Hippocampal formation (tissue), 2 donors: ENCODE measurements at regions not wholly inside any gene's neighbourhood (a gene's known extent, or its start where the extent isn't known, plus 50 kb on each side); places are given as distances from the start of the nearest gene placed in this dataset.

Experiments used
- DNase-seq, 2 donors: peaks; one replicate each; lab custom pipeline; 2025; lab: John Stamatoyannopoulos, UW

DNA sequence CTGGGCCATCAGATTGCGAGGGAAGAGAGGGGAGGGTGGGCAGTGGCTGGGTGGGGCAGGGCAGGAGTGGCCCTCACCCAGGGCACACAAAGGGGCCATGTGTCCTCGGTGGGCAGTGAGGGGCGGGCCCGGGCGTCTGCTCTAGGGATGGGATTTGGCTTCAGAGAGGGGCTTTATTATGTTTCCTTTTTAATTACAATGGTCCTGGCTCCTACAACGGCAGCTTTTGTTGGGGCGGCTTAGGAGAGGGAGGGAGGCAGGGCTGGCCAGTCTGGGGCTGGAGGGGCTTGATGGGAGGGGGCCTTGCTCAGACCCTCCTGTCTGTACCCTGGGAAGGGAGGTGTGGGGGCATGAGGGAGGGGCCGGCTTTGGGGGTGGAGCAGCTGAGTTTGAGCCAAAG lies 102.8 kb upstream of the WNT4 start:
- no peak for DNase-seq

DNA sequence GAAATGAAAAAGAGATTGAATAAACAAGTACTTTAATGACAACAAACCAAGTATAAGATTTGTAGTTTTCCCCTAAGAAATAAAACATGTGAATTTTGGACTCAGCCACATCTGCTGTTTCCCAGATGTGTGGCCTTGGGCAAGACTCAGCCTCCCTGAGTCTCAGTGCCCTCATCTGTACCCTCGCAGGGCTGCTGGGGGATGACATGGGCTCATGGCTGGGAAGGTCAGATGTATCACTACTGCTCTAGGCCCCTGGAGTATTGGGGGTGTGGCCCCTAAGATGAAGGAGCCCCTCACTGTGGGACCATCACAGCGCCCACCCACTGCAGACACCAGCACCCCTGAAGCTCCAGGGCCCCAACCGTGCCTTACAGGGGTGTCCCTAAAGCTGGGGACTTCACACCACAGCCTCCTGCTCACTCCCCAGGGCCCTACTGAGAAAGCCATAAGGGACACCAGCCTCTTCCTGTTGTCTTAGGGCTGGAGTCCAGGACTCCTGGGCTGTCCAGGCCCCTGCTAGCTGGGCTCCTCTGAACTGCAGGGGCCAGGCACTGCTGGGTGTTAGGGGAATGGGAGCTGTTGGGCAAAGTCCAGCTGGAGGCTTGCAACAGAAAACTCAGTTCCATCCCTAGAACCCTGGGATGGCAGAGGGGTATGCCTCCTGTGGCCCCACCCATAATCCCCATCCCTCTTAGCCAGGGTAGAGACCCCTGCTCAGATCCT lies 104.0 kb upstream of the WNT4 start:
- DNase-seq, result no peak

DNA sequence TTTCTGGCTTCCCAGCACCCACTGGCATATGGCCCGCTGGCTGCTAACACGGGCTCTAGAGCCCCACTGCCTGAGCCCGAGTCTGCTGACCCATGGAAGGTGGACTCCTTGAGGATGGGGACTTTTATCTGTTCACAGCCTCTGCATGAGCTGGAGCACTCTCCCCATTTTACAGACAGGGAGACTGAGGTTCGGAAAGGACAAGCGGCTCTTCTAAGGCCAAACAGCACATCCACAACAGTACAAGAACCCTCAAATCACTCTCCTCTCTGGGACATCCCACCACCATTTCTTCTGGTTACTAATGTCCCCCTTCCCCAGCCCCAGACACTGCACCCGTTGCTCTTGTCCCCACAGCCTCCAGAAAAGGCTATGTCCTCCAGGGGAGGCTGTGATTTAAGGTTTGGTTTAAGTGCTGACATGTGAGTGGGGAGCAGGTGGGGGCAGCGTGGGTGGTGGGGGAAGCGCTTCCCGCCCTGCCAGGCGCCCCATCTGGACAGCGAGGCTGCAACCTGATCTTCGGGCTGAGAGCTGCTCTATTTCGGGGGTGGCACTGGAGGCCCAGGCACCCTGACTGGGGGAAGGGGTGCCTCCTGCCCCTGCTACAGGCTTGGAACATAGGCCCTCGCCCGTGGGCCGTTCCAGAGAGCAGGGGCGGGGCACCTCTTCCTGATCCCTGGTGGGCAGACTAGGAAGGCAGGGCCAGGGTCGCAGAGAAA lies 104.8 kb upstream of the WNT4 start:
- no peak for DNase-seq

DNA sequence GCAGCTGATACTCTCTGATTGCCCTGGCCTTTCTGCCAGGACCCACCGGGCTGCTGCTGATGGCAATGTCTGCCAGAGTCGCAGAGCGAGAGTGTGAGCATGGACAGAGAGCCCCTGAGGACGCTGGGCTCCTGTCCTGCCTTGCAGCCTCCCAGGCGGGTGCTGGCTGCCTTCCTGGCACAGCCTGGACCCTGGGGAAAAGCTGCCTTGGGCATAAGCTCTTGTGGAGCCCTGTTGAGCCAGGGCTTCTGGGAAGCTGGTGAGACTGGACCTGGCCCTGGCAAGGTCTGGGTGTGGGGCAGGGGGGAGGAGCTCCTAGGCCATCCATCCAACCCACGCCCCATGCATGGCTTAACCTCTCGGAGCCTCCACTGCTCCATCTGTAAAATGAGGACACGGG lies 105.8 kb upstream of the WNT4 start:
- DNase-seq, result no peak

DNA sequence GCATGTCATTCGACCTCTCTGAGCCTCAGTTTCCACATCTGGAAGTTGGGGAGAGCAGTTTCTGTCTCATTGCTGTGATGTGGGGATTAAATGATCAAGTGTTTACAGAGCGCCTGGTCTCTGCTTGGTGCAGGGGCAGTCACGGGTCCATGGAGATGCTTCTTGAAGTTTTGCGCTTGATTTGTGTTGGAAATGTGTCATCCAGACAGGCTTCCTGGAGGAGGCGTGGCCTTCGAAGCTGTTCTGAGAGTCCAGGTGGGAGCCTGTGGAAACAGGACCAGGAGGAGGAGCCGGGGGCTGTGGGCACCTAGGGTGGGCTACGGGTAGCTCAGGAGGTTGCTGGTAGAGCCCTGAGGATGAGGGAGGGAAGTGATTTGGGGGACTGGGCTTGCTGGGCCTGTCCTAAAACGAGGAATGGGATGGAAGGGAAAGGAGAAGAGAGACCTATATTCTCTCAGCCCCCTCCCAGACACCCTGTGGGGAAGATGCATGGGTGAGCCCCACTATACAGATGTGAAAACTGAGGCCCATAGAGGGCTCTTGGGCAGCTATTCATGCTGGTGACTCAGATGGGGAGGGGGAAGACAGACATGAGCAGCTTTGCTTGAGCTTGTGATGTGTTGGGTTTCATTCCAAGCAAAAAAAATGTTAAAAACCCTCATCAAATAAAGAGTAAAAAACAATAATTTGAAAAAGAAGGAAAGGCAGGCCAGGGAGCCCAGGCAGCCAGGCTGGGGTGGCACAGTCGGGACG lies 107.2 kb upstream of the WNT4 start:
- DNase-seq, result no peak

DNA sequence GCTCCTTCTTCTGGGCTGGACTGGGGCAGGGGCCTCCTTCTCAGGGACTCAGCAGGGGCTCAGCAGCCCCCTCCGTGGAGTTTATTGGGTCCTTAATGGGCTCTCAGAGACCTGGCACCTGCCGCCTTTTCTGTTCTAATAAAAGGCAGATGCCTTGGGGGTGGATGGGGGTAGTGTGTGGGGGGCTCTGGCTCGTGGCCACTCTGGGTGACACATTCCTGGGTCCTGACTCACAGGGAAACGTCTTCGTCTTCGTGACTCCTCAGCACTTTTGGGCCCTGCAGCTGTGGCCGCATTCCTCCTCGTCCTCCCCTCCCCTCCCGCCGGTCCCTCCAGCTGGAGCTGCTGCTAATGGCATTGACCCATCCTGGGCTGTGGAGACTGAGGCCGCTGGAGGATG lies 107.8 kb upstream of the WNT4 start:
- DNase-seq, result no peak

DNA sequence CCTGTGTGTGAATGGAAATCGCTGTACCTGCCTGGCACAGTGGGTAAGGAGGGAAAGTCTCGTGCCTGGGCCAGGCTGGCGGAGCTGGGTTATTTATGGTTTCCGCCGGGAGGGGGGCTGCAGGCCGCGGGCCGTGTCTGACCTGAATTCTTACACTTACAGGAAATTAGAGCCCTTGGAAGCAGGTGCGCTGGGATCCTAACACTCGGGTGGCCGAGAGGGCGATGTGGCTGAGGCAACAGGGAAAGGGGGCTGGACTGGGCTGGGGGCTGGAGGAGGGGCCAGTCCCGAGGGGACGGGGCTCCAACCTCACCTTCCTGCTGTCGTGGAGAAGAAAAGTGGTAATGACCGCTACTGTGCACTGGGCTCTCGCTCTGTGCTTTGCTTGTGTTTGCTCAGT lies 109.4 kb upstream of the WNT4 start:
- DNase-seq, result no peak

DNA sequence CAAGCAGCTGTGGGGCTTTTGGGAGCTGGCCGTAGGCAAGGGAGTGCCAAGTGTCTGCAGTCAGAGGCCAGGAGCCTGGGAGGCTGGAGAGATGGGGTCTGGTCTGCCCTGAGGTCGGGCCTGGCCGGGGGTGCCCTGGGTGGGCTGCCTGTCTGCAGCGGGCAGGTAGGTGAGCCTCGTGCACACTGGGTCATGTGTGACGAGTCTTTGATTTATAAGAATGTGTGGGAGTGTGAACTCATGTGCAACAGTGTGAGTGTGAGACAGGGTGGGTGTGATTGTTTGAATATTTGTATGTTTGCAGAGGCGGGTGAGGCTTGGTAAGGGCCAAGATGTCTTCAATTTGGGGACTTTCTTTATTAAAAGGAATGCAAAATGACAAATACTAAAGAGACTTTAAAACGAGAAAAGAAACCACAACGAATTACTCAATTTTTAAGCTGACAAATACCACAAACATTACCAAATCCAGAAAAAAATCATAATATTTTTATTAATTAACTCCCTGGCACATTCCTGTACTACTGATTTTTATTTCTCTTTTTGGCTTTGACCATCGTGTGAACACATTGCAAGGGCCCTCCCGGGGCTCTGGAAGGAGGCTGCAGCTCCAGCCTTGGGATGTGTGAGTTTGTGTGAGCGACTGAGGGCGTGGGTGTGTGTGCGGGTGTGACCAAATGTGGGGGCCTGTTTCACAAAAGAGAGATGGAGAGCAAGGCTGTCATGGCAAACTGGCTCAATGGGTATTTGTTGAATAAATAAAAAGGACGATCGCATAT lies 110.3 kb upstream of the WNT4 start:
- DNase-seq, result no peak

DNA sequence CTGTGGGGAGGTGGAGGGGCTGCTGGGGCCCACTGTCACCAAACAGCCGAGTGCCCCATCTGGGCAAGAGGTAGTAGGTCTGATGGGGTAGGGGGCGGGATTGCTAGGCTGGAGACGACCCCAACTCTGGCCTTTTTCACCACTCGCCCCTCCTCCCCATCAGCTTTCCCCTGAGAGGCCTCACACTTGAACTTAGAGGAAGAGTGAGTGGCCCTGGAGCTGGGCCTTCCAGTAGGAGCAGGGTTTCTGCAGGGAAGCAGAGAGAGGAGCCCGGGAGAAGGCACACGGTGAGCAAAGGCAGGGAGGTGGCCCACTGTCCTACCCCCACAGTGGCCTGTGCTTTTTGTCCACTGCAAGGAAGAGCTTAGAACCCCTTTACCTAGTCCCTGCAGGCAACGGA lies 111.9 kb upstream of the WNT4 start:
- no peak for DNase-seq

DNA sequence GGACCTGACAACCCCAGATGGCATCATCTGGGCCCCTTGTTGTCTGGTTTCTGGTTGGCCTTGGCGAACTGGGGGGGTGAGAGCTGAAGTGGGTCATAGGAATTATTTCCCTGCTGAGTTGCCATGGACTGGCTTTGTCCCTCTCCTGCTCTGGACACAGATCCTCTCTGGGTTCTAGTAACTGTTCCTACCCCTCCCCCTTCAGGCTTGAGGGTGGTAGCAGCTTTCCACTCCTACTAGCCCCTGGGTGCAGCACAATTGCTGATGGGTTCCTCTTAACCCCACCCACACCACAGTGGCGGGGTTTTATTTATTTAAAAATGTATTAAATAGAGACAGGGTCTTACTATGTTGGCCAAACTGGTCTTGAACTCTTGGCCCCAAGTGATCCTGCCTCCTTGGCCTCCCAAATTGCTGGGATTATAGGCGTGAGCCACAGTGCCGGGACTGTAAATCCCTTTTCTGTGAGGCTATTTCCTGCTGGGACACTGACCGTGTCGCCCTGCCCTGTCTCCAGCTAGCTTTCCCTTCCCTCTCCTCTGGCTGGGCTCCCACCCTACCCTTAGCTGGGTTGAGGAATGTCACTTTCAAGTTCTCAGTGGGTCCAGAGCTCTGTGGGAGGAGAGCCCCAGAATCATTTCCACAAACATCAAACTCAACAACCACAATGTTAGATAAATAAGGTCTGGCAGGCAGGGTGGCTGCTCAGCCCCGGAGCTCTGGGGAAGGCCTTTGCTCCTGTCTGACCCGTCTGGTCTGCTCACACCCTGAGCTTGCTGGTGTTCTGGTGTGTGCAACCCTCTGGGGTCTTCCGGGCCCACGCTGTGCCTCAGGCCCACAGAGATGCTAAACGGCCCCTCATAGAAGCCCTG lies 112.7 kb upstream of the WNT4 start:
- DNase-seq, result no peak

DNA sequence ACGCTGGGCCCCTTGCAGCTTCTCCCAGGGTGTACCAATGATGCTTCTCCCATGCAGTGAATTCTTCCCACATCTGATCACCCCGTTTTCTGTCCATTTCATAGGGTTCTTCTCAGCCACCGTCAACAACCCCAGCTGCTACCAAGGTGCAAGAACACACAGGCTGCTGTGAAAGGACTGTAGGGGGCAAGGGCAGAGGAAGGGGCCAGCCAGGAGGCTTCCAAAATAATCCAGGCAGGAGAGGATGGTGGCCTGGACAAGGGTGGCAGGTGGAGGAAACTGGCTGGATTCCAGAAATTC lies 113.3 kb upstream of the WNT4 start:
- DNase-seq, result no peak

DNA sequence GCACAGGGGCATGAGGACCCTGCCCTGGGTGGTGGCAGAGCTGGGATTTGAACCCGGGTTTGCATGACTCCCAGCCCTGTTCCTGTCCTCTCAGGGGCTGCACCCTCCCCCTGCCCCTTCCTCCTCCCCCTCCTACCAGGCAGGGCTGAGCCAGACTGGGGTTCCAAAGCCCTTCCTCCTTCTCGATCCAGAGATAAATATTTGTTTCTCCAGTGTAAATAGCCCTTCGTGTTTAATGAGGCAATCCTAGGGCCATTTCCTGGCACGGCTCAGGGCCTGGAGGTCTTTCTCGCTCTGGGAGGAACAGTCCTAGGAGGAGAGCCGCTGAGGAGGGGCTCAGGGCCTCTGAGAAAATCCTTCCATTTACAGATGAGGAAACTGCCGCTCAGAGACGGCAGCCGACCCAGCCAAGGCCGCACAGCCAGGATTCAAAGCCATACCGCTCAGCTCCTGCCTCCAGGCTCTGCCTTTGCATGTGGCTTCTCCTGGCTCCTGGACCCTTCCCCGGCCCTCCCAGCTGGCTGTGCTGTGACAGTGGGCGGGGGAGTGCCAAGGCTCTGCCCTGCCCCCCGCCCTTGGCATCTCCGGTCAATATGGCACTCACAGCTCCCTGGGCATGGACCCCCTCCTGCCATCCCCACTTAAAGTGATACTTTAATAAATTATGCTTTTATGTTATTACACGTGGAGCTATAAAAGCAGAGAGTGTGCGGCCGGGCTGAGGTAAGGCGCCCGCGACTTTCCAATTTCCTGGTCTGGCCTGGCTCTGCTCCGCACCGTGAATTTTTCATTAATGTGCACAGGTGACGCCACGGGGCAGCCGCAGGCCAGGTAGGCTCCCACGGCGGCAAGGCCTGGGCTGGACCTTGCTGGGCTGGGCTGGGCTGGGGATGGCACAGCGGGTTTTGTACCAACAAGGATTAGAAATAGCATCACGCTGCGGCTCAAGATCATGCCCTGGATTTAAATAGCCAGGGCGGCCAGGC lies 114.7 kb upstream of the WNT4 start:
- no peak for DNase-seq

DNA sequence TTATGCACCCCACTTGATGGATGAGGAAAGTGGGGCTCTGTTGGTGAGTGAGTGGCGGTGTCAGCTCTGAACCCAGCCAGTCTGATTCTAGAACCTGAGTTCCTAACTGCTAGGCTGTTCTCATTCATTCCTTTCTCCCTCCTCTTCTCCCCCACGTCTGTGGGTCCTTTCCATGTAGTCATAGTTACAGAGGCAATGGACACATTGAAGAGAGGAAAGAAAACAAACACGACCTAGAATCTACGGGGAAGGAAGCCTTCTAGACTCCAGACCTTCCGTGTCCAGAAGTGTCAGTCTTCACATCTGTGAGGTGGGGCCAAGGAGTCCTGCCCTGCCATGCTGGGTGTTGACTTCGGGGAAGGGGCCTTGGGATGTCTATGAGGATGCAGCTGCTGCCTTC lies 115.8 kb upstream of the WNT4 start:
- no peak for DNase-seq

DNA sequence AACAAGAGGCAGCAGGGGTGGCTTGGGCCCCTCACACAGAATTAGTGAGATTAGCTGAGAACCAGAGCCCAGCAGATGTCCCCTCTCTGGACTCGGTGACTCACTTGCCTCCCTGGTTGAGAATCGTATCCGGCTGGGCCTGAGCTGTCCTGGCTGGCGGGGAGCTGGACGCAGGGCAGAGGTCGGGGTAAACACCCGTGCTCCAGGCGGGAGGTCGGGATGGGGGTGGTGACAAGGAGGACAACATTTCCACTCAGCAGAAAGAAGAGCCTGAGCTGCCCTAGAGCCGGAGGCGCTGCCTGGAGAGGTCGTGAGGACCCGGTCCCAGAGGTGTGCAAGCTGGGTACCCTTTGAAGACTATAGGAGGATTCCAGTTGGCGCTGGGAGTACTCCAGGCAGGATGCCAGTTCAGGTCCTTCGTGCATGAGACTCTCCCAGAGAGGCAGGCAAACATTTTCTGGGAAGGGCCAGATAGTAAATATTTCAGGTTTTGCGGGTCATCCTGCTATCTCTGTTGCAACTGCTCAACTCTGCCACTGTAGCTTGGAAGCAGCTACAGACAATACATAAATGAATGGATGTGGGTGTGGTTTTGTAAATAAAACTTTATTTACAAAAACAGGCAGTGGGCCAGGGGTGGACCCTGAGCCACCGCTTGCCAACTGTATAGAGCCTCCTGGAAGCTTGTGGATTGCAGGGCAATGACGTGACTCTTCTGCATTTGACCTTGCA lies 116.8 kb upstream of the WNT4 start:
- DNase-seq, result no peak

DNA sequence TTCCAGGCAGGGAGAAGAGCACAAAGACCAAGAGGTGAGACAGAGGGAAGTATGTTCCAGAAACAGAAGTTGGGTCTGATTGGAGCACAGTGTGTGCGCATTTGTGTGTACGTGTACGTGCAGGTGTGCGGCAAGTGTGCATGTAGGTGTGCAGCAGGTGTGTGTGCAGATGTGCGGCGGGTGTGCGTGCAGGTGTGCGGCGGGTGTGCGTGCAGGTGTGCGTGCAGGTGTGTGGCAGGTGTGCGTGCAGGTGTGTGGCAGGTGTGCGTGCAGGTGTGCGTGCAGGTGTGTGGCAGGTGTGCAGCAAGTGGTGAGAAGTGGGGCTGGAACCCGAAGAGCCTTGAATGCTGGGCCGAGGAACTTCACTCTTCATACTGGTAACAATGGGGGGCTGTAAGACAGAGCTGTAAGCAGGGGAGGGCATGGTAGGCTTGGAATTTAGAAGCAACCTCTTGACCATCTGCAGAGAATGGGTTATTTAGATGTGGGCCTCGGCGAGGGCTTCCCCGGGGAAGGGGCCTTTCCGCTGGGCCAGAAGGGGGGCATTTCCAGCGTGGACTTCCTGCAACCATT lies 118.0 kb upstream of the WNT4 start:
- DNase-seq, result no peak

DNA sequence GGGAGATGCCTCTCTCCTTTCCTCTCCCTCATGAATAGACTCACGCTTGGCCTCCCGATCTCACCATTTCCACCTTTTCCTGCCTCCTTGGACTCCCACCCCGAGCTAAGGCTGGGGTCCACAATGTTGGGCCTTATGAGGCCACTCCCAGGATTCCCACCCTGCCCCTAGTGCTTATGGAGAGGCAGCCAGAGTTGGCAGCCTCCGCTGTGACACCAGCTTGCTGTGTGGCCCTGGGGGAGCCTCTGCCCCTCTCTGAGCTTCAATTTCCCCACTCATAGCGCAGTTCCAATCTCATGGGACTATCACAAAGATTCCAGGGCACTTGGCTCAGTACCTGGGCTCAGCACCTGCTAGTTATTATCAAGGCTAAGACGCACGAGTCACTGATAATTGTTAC lies 118.7 kb upstream of the WNT4 start:
- DNase-seq, result no peak

DNA sequence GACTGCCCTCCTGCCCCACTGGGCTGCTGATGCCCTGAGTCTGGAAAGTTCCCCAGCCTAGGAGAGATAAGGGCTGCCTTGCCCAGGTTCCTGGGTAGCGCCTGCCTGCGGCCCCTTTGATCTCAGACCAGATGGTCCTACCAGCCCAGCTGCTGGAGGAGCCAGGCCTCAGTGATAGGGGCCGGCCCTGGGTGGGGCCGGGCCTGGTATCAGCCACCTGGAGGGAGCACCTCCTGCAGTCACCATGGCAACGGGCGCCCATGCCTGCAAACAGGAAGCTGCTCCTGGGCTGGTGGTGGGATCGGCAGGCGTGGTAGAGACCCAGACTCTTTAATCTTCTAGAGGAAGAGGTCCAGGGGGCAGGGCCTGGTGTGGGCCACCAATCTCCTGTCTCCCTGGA lies 119.7 kb upstream of the WNT4 start:
- DNase-seq, result no peak

DNA sequence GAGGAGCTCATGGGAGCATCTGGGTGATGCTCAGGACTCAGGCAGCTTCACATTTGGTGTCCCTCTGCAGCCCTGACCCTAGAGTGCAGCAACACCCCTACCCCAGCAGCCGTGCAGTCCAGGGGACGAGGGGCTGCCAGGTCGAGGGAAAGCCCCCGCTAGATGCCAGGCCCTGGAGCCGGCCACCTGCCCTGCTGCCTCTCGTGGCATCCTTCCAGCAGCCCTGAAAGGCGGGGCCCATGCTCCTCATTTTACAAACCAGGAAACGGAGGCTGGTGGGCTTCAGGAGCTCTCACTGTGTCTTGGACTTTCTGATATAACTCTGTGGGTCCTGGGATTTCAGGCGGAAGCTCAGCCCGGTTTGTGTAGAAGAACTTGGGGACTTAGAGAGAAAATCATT lies 120.5 kb upstream of the WNT4 start:
- DNase-seq, result no peak
